ENCODE measurements at regions not wholly inside any gene's neighbourhood (a gene's known extent, or its start where the extent isn't known, plus 50 kb on each side); places are given as distances from the start of the nearest gene placed in this dataset.

GRCh38 chr5:10130881-10131280 lies 118.8 kb downstream of the ATPSCKMT start:
- Histone ChIP-seq H3K27me3 (ENCODE audit: insufficient read depth, low read depth) (no peaks in the 10 kb centered on the region), H4K20me1 (ENCODE audit: insufficient read depth) (no peaks in the 10 kb centered on the region), H3K36me3 (ENCODE audit: insufficient read depth) (no peaks in the 10 kb centered on the region), H2AFZ (ENCODE audit: low read depth) (no peak overlapping the region), H3K4me3 (IDR thresholded peaks at IDR 0.05; ENCODE audit: insufficient read depth, low read depth, low read length) (no peak overlapping the region), H3K9ac (no peak overlapping the region), H3K27ac (no peak overlapping the region), H3K79me2 (ENCODE audit: insufficient read depth, low read depth) (no peaks in the 10 kb centered on the region), H3K4me2 (no peak overlapping the region), H3K4me1 (ENCODE audit: low read depth, poor library complexity, severe bottlenecking) (no peaks in the 10 kb centered on the region)
- no peak for TF ChIP-seq CTCF (conservative IDR thresholded peaks at IDR 0.05; ENCODE audit: low read depth, low read length)

GRCh38 chr5:10126900-10127299 lies 122.8 kb downstream of the ATPSCKMT start:
- Histone ChIP-seq H2AFZ (ENCODE audit: low read depth) (no peak overlapping the region), H3K36me3 (ENCODE audit: insufficient read depth) (no peaks in the 10 kb centered on the region), H3K4me3 (IDR thresholded peaks at IDR 0.05; ENCODE audit: insufficient read depth, low read depth, low read length) (no peak overlapping the region), H3K4me2 (no peak overlapping the region), H3K27ac (no peak overlapping the region), H3K4me1 (ENCODE audit: low read depth, poor library complexity, severe bottlenecking) (no peaks in the 10 kb centered on the region), H4K20me1 (ENCODE audit: insufficient read depth) (no peaks in the 10 kb centered on the region), H3K27me3 (ENCODE audit: insufficient read depth, low read depth) (no peaks in the 10 kb centered on the region), H3K9ac (no peak overlapping the region), H3K79me2 (ENCODE audit: insufficient read depth, low read depth) (no peaks in the 10 kb centered on the region)
- TF ChIP-seq CTCF (conservative IDR thresholded peaks at IDR 0.05; ENCODE audit: low read depth, low read length), result no peak

GRCh38 chr5:10125116-10125515 lies 124.6 kb downstream of the ATPSCKMT start:
- no peaks in the 10 kb centered on the region for H3K79me2 ChIP-seq (ENCODE audit: insufficient read depth, low read depth)
- H3K36me3 ChIP-seq (ENCODE audit: insufficient read depth), result no peaks in the 10 kb centered on the region
- no peak overlapping the region for H3K27ac ChIP-seq
- TF ChIP-seq CTCF (conservative IDR thresholded peaks at IDR 0.05; ENCODE audit: low read depth, low read length), result no peak
- H3K4me1 ChIP-seq (ENCODE audit: low read depth, poor library complexity, severe bottlenecking), result no peaks in the 10 kb centered on the region
- no peak overlapping the region for H3K4me3 ChIP-seq (IDR thresholded peaks at IDR 0.05; ENCODE audit: insufficient read depth, low read depth, low read length)
- H3K27me3 ChIP-seq (ENCODE audit: insufficient read depth, low read depth), result no peaks in the 10 kb centered on the region
- no peak overlapping the region for H3K9ac ChIP-seq
- H2AFZ ChIP-seq (ENCODE audit: low read depth), result no peak overlapping the region
- H3K4me2 ChIP-seq, result no peak overlapping the region
- no peaks in the 10 kb centered on the region for H4K20me1 ChIP-seq (ENCODE audit: insufficient read depth)

- Histone ChIP-seq H4K20me1 (ENCODE audit: insufficient read depth) (no peaks in the 10 kb centered on the region), H3K9ac (no peak overlapping the region), H3K27me3 (ENCODE audit: insufficient read depth, low read depth) (no peaks in the 10 kb centered on the region), H2AFZ (ENCODE audit: low read depth) (no peak overlapping the region), H3K36me3 (ENCODE audit: insufficient read depth) (no peaks in the 10 kb centered on the region), H3K79me2 (ENCODE audit: insufficient read depth, low read depth) (no peaks in the 10 kb centered on the region), H3K4me2 (no peak overlapping the region), H3K4me3 (IDR thresholded peaks at IDR 0.05; ENCODE audit: insufficient read depth, low read depth, low read length) (no peak overlapping the region), H3K4me1 (ENCODE audit: low read depth, poor library complexity, severe bottlenecking) (no peaks in the 10 kb centered on the region), H3K27ac (no peak overlapping the region)
- no peak for TF ChIP-seq CTCF (conservative IDR thresholded peaks at IDR 0.05; ENCODE audit: low read depth, low read length)
These were observed 125.4 kb downstream of the ATPSCKMT start for GRCh38 chr5:10124287-10124686.
